M059J (cell line): ENCODE measurements at regions not wholly inside any gene's neighbourhood (a gene's known extent, or its start where the extent isn't known, plus 50 kb on each side); places are given as distances from the start of the nearest gene placed in this dataset.

ENCODE experiments used
- DNase-seq: peaks from one replicate; pipeline ENCODE4 v3.0.0-alpha.2; 2012; ENCODE audit warnings: low read depth

DNA sequence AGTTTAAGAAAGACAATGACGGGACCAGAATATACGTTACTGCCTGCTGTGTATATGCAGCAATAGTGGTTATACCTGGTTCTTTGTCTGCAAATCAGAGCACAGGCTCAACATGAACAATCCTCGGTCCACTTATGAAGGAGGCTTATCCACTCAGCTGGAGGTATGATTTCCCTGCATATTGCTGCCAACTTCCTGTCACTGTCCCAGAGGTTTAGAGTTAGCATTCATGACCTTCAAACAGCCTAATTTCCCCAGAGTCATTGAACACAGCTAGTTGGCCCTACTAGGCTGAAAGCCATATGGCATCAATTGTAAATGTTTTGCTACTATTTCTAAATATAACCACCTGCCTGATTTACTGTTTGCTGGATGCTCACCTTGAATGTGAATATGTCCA lies 224.9 kb upstream of the ZNF717 start:
- DNase-seq = no peak

DNA sequence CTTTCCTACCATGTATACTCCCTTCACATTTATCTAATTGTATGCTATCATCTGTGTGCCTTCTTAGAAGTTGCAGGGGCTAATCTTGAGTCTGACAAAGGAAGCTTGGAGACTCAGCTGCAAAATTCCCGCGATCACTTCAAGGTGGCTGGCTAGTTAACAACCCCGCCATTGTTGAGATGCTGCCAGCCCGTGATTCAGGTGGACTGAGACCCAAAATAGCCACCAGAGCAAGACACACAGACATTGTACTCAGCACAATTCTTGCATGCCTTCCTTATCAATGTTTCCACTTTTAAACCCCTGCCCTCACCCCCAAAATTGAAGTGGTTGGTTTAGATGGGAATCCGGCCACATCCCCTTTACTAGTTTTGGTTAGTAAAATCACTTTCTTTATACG lies 225.8 kb upstream of the ZNF717 start:
- no peak for DNase-seq

DNA sequence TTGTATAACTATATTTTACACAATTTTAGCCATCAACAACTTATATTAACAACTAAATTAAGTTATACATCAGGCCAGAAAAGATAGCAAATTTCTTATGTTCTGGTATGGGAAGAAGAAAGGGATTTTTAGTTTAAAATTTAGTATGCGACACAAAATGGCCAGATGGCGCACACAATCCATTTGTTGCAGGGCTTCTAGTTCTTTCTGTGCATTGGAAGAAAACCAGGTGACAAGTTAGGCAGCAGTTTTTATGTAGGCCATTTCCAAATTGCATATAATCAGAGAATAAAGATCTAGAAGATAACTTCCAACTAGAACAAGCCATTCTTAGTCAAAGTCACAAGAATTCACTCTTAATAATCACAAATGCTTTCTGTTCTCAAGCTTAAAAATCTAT lies 230.1 kb upstream of the ZNF717 start:
- DNase-seq = no peak

DNA sequence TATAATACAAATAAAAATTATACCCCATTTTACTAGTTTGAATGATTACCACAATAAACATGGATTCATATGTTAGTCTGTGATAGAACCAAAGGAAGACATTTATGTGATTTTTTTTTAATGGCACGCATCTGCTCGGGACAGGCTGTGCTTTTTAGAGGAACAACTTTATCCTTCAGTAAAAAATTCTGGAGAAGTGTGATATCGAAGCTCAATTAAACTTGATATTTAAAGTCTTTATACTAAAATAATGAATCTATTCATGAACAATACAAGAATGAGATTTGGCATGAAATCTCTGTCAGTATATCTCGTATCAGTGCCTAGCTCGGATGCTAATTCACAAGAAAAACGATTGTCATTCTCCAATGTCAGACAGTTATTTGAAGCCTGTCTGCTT lies 230.8 kb upstream of the ZNF717 start:
- no peak for DNase-seq

DNA sequence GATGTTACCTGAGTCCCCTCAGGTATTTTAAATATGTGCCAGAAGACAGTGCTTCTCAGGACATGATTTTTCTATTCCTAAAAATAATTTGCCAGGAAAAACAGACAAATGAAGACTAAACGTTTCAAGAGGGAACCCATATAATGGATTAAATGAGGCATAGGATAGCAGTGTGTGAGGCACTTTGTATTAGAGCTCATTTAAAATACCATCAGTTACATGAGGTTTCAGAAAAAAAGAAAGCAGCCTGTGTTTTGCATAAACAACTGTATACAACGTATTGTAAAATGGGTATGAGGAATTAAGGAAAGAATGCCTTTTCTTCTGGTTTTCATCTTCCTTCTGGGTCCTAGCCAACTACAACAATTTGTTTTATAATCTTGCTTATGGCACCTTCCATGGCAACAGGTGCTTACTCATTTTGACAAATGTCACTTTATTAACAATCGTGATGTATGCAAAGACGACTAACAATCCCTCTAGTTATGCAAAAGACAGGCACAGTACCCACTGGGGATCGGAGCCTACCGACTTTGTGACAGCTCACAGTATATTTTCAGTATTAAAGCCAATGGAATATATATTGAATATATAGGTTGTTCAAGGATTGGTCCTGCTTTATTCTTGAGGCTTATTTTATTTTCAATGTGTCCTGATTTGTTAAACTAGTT lies 231.6 kb upstream of the ZNF717 start:
- DNase-seq = no peak

DNA sequence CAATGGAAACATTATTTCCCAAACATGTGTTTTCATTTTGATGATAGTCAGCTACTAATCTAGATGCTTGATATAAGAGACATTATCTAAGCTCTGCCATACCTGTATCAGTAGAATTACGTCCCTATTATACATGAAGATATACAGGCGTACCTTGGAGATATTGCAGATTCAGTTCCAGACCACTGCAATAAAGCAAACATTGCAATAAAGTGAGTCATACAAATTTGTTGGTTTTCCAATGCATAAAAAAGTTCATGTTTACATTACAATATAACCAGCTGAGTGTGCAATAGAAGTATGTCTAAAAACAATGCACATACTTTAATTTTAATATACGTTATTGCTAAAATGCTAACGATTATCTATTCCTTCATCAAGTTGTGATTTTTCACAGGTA lies 236.0 kb upstream of the ZNF717 start:
- DNase-seq = no peak

DNA sequence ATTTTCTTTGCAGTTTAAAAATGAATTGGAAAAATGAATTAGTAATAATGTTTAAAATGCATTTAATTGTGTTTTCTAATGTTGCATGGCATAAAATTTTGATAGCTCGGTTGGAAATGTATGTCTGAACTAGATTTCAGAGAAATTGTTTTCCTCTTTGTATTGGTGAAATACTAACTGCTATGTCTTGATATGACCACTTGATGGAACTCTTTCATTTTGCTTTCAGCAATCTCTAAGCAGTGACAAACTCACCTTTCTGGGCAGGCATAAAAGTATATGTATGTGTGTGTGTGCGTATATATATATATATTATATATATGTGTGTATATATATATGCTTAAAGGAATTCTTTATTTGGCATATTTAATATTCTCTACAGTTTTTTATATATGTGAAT lies 239.3 kb upstream of the ZNF717 start:
- no peak for DNase-seq

DNA sequence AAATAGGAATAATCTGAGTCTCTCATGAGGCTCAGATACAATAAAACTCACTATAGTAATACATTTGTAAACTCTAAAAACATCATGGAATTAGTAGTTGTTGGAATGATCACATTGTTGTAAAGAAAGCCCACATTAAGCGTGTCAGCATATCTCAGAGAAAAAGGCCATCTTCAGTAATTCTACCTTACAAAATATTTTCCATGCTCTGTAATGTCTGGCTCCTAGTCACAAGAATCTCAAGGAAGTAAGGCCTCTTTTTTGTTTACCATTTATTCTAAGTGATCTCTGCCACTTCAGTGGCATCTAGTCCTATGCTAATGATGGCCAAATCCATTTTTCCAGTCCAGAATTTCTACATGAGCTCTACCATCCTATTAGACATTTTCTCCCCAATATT lies 240.2 kb upstream of the ZNF717 start:
- no peak for DNase-seq

DNA sequence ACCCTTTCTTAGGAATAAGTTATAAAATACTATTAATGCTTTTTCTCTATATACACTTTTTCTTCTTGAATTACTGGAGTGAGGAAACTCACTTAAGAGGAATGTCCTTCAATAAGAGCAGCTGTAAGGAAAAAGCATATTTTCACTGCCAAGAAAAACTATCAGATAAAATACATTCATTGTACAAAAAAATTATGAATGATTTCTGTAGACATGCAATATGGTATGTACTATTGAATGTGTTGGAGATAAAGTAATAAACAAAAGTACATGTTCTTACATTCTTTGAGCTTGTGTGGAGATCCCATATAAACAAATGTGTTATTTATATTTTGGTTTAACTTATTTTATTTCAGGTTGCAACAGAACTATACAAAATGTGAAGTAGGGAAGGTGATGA lies 241.0 kb upstream of the ZNF717 start:
- no peak for DNase-seq

DNA sequence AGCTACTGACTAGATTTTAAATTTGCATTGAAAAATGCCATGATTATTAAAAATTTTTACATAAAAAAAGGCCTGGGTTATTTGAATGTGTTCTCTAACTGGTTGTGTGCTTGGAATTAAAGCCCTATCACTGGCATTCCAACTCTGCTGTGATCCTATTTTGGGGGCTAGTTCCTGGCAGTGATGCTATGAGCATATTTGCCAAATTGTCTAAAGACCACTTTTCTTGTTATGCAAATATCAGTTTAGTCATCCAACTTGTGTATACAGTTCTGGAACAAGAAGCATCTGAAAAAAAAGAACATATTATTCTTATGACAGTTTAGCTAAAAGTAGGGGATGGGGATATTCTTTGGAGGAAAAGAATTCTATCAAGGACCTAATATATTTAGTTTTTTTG lies 243.4 kb upstream of the ZNF717 start:
- no peak for DNase-seq

DNA sequence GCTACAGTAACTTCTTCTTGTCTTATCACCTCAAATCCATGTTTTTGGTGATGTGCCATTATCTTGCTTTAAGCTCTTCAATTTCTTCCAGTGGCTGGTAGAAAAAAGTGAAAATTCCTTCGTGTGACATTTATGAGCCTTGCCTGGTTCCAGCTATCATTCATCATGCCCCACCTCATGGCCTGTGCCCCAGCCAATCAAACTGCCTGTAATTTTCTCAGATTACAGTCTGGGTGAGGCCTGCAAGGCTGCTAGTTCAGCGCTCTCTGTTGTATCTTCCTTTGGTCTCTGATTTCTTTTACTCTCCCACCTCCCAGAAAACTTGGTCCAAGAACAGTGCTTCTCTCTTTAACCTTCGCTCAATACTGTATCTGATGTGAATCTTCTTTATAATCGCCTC lies 249.3 kb upstream of the ZNF717 start:
- no peak for DNase-seq

DNA sequence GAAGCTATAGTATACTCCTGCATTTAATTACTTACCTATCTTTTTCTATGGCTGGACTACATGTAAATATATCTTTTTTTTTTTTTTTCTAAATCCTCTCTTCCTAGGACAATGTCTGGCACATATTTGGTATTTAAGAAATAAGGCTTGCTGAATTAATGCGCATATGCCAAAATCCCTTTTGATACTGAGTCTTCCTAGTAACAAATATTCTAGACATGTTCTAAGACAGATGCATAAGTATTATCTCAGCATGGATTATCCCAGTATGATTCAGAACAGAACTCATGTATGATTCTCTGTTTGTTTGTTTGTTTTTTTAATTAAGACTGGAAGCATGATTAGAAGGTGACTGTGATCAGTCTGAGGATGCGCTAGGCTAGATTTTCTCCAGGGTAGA lies 249.8 kb upstream of the ZNF717 start:
- DNase-seq = no peak

DNA sequence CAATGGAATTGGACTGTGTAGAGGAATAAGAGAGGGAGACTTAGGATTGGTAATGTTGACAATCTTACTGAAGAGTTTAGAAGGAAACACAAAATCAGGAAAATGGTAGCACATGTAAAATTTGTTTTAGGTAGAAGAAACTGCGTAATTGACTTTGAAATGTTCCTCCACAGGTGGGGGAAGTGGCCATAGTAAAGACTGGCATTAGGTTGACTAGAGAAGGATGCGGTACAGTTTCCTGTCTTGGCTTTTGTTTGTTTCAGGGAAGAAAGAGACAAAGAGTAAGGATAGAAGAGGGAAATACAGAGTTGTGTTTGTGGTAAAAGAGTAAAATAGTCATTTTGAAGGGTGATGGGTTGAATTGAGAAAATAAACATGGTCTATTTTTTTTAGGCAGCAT lies 253.6 kb upstream of the ZNF717 start:
- no peak for DNase-seq

DNA sequence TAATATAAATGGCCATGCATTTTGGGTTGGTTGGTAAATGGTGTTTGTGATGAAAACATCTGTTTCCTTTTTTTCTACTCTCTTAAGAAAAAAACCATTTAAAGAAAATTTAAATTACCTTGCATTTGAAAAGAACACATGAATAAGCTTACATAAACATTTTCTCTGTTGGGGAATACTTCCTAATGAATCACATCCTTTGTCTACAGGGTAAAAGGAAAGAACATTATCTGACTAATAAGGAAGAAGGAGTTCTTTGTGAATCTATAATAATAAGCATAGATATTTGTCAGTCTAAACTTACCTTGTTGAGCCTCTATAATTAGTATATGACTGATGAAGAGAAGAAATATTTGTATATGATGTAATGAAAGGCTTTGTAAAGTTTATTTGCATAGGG lies 254.1 kb upstream of the ZNF717 start:
- no peak for DNase-seq

DNA sequence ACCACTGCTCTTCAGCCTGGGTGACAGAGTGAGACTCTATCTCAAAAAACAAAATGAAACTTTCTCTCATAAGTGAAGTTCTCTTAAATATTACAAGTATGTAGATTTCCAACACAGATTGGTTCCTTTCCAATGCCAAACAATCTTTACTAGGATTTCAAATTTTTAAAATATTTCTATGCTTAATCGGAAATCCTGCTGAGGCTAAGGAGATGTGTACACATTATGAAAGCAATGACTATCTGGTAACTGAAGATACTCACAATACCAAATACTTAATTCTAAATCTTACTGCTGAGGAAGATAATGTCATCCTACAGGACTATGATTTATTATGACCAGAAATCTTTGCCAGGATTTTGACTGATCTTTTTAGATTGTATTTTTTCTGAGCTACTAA lies 255.6 kb upstream of the ZNF717 start:
- no peak for DNase-seq

DNA sequence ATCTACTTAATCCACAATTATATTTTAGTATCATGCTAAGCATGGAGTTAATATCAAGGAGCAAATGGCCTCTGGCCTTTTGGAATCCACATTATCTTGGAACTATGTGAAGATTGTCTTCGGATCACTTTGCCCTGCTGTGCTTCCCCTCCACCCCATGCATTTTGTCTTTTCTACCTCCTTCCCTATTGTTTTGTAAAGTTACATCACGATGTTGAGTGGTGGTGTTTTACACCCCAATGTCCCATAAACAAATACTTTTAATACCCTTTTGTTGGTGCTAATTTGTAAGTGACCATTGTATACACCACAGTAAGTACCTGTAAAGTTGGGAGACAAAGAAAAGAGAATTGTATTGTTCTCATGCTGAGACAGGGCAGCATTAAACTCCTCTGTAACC lies 258.4 kb upstream of the ZNF717 start:
- no peak for DNase-seq

DNA sequence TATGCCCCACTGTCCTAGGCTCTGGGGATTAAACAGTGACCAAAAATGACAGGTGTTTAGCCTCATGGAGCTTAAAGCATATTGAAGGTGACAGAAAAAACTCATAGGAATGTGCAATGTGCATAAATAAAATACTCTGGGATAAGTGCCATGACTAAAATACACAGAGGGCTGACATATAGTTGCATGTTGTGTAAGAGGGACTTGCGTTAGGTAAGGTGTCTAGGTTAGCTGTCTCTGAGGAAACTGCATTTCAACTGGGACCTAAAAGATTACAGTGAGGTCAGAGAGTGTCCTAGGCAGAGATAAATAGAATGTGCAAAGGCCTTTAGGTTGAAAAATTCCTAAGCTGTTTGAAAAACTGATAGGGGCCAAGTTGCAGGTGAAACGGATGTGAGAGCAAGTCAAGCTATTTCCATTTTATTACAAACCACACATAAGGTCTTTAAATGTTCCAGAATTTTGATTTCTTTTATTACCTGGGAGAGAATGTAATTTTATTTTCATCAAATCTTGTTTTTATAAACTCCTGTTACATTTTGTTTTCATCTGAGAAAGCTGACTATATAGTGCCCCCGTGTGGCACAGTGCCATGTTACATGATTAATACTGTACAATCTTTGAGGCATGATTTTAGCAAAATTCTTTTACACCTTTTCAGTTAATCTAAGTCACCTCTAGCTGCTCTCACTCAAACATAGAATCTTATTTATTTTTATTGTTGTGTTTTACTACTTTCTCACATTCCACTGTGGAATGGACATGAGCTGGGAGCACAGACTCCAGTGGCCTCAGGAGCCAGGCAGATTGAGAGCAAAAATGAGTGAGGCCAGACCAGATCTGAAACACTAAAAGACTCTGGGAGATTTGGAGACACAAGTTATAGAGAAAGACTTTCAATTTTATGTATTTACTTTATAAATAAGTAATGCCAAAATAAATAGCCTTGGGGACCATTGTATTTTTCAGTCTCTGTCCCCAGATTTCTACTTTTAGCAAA lies 259.6 kb upstream of the ZNF717 start:
- DNase-seq = no peak

DNA sequence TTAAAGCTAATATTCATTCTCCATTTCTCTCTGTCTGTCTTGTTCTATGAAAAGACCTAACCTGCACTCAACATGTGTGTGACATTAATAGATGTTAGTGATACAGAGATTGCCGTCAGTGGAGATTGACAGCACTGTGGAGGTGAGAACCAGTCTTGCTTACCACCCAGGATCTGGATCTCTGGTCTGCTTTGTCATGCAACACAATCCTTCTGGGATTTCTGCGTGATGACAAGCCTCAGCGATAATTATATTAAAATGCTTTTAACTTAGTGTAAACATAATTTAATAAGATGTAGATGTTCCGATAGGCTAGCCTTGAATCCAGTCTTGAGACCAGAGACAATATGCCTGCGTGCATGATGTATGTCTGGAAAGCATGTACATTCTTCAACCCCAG lies 262.0 kb upstream of the ZNF717 start:
- no peak for DNase-seq

DNA sequence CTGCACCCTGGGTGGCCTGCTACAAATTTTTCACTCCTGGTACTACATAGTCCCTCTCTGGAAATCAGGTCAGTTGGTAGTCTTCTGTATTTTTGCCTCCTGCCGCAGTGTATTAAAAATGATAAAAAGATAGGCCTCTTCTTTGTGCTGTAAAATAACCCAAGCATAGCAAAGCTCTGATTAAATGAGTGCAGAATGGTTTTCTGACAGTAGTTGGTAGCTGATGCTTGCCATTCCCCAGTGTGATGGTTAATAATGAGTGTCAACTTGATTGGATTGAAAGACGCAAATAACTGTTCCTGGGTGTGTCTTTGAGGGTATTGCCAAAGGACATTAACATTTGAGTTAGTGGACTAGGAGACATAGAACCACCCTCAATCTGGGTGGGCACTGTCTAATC lies 264.4 kb upstream of the ZNF717 start:
- DNase-seq = no peak

DNA sequence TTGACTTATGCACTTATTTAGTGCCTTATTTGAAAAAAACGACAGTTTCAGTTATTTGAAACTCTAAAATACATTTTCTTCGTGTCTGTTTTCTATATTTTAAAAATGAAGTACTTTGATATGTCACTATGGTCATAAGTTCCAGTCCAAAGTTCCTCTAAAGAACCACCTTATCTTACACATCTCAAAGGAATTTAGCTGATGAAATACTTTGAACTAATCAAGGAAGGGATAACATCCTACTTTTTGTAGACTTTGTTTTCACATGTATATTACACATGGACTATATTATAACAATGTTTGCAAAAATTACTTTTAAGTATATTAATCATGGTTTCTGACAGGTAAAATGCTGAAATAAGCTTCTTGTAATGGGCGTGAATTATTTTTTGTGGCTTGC lies 265.8 kb upstream of the ZNF717 start:
- no peak for DNase-seq

DNA sequence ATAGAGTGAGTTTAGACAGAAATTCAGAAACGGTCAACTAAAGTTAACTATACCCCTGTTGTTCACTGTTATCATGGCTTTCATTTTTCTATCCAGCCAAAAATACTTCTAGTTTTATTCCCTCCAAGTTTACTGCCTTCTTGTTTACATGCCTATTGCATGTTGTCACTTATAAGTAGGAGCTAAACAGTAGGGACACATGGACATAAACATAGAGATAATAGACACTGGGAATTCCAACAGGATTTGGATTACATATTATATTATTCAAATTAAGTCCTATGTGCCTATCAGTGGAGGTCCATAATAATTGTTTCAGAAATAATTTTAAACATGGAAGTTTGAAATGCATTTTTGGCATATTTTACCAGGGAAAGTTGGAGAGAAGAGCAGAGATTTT lies 269.1 kb upstream of the ZNF717 start:
- no peak for DNase-seq

DNA sequence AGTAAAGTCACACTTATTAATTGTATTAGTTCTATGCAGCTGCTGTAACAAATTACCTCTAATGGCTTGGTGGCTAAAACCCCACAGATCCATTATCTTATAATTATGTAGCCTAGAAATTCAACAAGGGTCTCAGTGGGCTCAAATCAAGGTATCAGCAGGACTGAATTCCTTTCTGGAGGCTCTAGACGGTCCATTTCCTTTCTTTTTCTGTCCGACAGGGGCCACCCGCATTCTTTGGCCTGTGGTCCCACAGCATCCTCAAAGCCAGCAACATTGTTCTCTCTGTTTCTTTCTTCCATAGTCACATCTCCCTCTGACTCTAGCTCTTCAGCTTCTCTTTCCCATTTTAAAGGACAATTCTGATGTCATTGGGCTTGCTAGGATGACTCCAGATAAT lies 276.3 kb upstream of the ZNF717 start:
- no peak for DNase-seq

DNA sequence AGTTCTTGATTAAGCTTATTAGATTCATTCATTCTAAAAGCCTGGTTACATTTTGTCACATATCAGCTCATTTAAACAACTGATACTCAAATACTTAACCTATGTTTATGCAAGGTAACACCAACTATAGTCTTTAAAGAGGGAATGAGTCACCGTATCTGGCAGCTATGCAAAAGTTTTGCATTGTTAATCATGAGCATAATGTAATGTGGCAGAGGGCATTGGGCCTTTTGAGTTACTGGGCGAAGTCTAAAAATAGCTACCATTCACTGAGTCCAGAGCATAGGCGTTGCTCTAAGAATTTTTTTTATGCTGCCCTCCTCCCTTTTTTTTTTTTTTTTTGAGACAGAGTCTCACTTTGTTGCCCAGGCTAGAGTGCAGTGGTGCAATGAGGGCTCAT lies 277.7 kb upstream of the ZNF717 start:
- DNase-seq = peak; percentile 1
